Suprapubic skin (tissue), 4 donors: ENCODE measurements at regions not wholly inside any gene's neighbourhood (a gene's known extent, or its start where the extent isn't known, plus 50 kb on each side); places are given as distances from the start of the nearest gene placed in this dataset.

ENCODE experiments used
- DNase-seq, 2 donors: peaks; one replicate each; pipeline ENCODE4 v3.0.0-alpha.2; 2019; ENCODE audit warnings: low spot score in 2 of 2
- H3K27ac ChIP-seq: fragments of 200-600 bp; sonication (generic); one replicate; pipeline ENCODE4 v1.5.1; 2019
- H3K27me3 ChIP-seq: fragments of 200-600 bp; sonication (generic); one replicate; pipeline ENCODE4 v1.5.1; 2019
- H3K36me3 ChIP-seq: fragments of 200-600 bp; sonication (generic); one replicate; pipeline ENCODE4 v1.5.1; 2019
- H3K4me1 ChIP-seq: fragments of 200-600 bp; sonication (generic); one replicate; pipeline ENCODE4 v1.5.1; 2019
- H3K4me3 ChIP-seq: fragments of 200-600 bp; sonication (generic); one replicate; pipeline ENCODE4 v1.5.1; 2019; ENCODE audit warnings: mild to moderate bottlenecking
- H3K9me3 ChIP-seq: fragments of 200-600 bp; sonication (generic); one replicate; pipeline ENCODE4 v1.5.1; 2019
- EP300 ChIP-seq: sonication (generic); formaldehyde crosslinking; IDR thresholded peaks from one replicate; pipeline ENCODE4 v1.6.1; 2017; ENCODE audit warnings: antibody characterized with exemption
- POLR2A ChIP-seq, 2 donors: fragments of 450-650 bp; IDR thresholded peaks; one replicate each; pipeline ENCODE4 v1.6.1; 2017; ENCODE audit warnings: antibody characterized with exemption in 2 of 2, mild to moderate bottlenecking in 2 of 2, moderate library complexity in 2 of 2
- POLR2AphosphoS5 ChIP-seq, 3 donors: sonication (generic); formaldehyde crosslinking; IDR thresholded peaks; one replicate each; pipeline ENCODE4 v1.6.1; 2017; ENCODE audit warnings: antibody characterized with exemption in 3 of 3
- WGBS: methylation state at CpG from one replicate; pipeline ENCODE4 v1.1.5; 2018; 5-methylcytosine and 5-hydroxymethylcytosine counted together
- TF ChIP-seq, protein P1 (sequence below), 2 donors: fragments of 200-600 bp in 1 of 2; fragments of 450-650 bp in 1 of 2; sonication (generic) in 1 of 2; IDR thresholded peaks; one replicate each; pipeline ENCODE4 v1.5.1; 2016 to 2019; ENCODE audit warnings: antibody characterized with exemption in 2 of 2, mild to moderate bottlenecking in 1 of 2, moderate library complexity in 1 of 2

DNA sequence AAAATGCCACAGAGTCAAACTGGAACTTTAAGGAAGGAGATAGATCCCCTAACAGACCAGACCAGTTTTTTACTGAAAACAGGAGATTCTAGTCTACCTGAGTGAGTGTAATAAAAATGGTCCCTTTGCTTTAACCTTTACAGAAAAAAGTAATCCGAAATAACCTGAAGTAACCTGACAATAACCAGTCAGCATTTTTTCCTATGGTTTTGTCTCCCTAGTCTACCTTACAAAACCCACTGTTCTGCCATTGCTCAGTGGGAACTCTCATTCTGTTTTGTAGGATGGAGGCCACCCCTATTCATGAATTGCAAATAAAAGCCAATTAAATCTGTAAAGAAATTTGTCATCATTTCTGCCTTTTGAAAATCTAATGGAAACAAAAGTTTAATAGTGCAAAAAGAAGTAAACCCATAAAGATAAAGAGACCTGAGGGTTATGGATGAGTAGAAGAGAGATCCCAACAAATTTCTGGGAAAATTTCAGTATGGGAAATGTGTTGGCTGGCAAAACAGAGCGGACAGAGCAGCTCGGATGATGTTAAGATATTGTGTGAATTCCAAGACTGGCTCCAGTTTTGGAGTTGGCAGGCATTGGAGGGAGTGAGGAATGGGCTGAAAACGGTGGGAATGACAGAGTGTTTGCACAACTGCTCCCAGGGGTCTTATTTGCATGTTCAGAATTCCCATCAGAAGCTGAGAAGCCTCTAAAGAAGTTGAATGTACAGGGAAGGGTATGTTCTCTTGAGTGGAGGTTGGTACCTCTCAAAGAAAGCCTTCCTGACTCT is 104.7 kb upstream of the RALGAPA2 start:
- no peak overlapping the region for H3K4me3 ChIP-seq
- WGBS: 57% methylated on average over 4 of the region's 4 CpGs

DNA sequence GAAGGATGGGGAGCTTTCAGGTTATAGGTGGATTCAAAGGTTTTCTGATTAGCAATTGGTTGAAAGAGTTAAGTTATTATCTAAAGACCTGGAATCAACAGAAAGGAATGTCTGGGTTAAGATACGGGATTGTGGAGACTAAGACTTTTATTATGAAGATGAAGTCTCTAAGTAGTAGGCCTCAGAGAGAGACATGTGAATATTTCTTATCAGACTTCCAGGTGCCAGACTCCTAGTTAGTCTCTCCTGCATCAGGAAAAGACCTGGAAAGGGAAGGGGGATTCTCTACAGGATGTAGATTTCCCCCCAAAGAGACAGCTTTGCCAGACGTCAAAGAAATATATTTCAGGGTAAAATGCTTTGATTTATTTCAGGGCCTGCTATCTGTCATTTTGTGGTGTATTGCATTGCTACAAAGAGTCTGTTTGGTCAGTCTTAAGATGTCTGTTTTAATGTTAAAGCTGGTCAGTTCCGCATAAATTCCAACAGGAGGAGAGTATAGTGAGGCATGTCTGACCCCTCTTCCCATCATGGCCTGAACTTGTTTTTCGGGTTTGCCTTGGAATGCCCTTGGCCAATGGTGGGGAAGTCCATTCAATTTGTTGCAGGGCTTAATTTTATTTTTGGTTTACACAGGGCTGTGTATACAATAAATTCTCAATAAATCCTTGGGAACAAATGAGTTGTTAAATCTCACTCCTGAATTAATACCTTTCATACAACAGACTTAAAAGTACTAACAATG is 103.4 kb upstream of the RALGAPA2 start:
- TF ChIP-seq POLR2A (IDR thresholded peaks at IDR 0.05) (no peak), EP300 (no peak), POLR2AphosphoS5 (IDR thresholded peaks at IDR 0.05) (no peak)
- TF ChIP-seq, protein P1, sequence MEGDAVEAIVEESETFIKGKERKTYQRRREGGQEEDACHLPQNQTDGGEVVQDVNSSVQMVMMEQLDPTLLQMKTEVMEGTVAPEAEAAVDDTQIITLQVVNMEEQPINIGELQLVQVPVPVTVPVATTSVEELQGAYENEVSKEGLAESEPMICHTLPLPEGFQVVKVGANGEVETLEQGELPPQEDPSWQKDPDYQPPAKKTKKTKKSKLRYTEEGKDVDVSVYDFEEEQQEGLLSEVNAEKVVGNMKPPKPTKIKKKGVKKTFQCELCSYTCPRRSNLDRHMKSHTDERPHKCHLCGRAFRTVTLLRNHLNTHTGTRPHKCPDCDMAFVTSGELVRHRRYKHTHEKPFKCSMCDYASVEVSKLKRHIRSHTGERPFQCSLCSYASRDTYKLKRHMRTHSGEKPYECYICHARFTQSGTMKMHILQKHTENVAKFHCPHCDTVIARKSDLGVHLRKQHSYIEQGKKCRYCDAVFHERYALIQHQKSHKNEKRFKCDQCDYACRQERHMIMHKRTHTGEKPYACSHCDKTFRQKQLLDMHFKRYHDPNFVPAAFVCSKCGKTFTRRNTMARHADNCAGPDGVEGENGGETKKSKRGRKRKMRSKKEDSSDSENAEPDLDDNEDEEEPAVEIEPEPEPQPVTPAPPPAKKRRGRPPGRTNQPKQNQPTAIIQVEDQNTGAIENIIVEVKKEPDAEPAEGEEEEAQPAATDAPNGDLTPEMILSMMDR (IDR thresholded peaks at IDR 0.05): no peak
- H3K27me3 ChIP-seq: no peaks in the 10 kb centered on the region
- no peak for DNase-seq
- no peaks in the 10 kb centered on the region for H3K9me3 ChIP-seq
- H3K4me3 ChIP-seq: no peak overlapping the region
- 84% methylated on average over 4 of the region's 4 CpGs for WGBS
- H3K4me1 ChIP-seq: peaks cover 2% of the 10 kb centered on the region
- H3K36me3 ChIP-seq: no peaks in the 10 kb centered on the region
- no peak overlapping the region for H3K27ac ChIP-seq

More for the DNA sequence above, 104.7 kb upstream of the RALGAPA2 start:
- TF ChIP-seq EP300: no peak
- TF ChIP-seq POLR2A (IDR thresholded peaks at IDR 0.05): no peak
- TF ChIP-seq, protein P1 (IDR thresholded peaks at IDR 0.05): no peak
- no peak for TF ChIP-seq POLR2AphosphoS5 (IDR thresholded peaks at IDR 0.05)
- H3K27ac ChIP-seq: no peak overlapping the region
- H3K4me1 ChIP-seq: peaks cover 7% of the 10 kb centered on the region
- H3K9me3 ChIP-seq: no peaks in the 10 kb centered on the region
- no peak for DNase-seq
- no peaks in the 10 kb centered on the region for H3K36me3 ChIP-seq
- H3K27me3 ChIP-seq: no peaks in the 10 kb centered on the region

DNA sequence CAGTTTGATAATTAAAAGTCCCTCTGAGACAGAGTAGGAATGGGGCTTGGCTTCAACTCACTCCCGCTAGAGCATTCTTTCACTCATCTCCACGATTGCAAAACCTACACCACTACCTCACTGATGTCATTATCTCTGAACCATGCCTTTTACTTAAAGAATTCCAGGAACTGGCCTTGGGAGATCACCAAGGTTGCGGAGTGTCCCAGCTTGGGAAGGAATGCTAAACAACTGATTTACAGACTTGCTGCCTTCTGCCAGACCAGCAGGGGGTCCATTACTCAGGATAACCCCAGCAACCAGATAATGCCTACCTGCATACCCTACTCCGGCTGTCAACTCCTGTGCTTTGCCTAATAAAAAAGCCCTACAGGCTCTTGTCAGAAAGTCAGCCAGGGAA is 102.2 kb upstream of the RALGAPA2 start:
- no peak for DNase-seq
- H3K27ac ChIP-seq: no peak overlapping the region
- no peaks in the 10 kb centered on the region for H3K36me3 ChIP-seq
- H3K4me1 ChIP-seq: no peaks in the 10 kb centered on the region
- H3K4me3 ChIP-seq: no peak overlapping the region
- 76% methylated on average over 4 of the region's 4 CpGs for WGBS
- TF ChIP-seq, protein P1 (IDR thresholded peaks at IDR 0.05): no peak
- no peak for TF ChIP-seq POLR2A (IDR thresholded peaks at IDR 0.05)
- TF ChIP-seq POLR2AphosphoS5 (IDR thresholded peaks at IDR 0.05): no peak
- TF ChIP-seq EP300: no peak
- H3K9me3 ChIP-seq: no peaks in the 10 kb centered on the region
- H3K27me3 ChIP-seq: no peaks in the 10 kb centered on the region

DNA sequence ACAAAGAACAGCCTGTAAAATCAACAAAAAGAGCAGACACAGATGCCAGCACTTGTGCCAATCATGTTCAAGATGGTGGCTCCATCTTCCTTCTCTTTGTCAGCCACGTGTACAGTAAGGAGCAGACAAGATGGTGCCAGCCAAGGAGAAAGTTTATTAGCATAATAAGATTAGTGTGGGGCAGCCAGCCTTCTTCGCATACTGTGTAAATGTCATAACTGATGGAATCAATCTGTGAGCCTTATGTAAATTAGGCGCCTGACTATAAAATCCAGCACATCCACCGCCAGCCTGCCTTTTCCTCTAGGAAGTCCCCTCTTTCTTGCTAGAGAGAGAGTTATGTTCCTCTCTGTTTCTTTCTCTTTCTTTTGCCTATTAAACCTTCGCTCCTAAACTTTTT is 99.7 kb upstream of the RALGAPA2 start:
- TF ChIP-seq EP300 (no peak), POLR2A (IDR thresholded peaks at IDR 0.05) (no peak), POLR2AphosphoS5 (IDR thresholded peaks at IDR 0.05) (no peak)
- TF ChIP-seq, protein P1 (IDR thresholded peaks at IDR 0.05): no peak
- Histone ChIP-seq H3K27me3 (no peaks in the 10 kb centered on the region), H3K4me1 (no peaks in the 10 kb centered on the region), H3K4me3 (no peak overlapping the region), H3K36me3 (no peaks in the 10 kb centered on the region), H3K27ac (no peak overlapping the region), H3K9me3 (no peaks in the 10 kb centered on the region)
- 69% methylated on average over 5 of the region's 5 CpGs for WGBS
- DNase-seq: no peak

DNA sequence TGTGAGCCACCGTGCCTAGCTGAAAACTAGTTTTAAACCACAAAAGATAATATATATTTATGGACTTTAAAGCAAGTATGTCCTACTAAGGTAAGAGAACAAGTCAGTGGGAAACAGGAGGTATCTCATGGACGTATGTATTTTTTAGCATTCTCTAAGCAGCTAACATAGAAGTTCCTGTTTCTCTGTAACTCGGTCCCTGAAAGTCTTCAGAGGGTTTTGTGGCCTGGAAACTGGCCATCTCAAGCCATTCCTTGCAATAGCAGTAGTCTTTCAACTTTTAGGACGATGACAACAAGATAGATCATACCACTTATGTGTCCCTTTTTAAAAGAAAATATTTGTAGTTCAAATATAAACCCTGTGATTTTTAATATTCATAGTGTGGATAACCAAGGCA is 95.6 kb upstream of the RALGAPA2 start:
- 64% methylated on average over 4 of the region's 4 CpGs for WGBS

More for the DNA sequence above, 95.6 kb upstream of the RALGAPA2 start:
- TF ChIP-seq, protein P1 (IDR thresholded peaks at IDR 0.05): no peak
- TF ChIP-seq POLR2A (IDR thresholded peaks at IDR 0.05) (no peak), POLR2AphosphoS5 (IDR thresholded peaks at IDR 0.05) (no peak), EP300 (no peak)
- H3K27ac ChIP-seq: no peak overlapping the region
- H3K4me1 ChIP-seq: no peaks in the 10 kb centered on the region
- no peaks in the 10 kb centered on the region for H3K27me3 ChIP-seq
- H3K9me3 ChIP-seq: no peaks in the 10 kb centered on the region
- H3K36me3 ChIP-seq: no peaks in the 10 kb centered on the region
- H3K4me3 ChIP-seq: no peak overlapping the region
- no peak for DNase-seq
